HG02943 (cell line): ENCODE measurements at regions not wholly inside any gene's neighbourhood (a gene's known extent, or its start where the extent isn't known, plus 50 kb on each side); places are given as distances from the start of the nearest gene placed in this dataset.
"Not testable (repeated sequence)": the region's sequence is repeated elsewhere in the genome, so short reads cannot be mapped to it uniquely, and the experiment has no call there.

ENCODE experiments used
- ATAC-seq: cut with Tn5 transposase; IDR thresholded peaks from one replicate; pipeline ENCODE4 v1.9.1; 2021; ENCODE audit warnings: mild to moderate bottlenecking, low read depth, moderate library complexity; ENCODE audit not compliant: unreplicated experiment

- ATAC-seq: not testable (repeated sequence)
Observed at GRCh38 chr4:49153011-49153410, 166.9 kb downstream of the CWH43 start.

DNA sequence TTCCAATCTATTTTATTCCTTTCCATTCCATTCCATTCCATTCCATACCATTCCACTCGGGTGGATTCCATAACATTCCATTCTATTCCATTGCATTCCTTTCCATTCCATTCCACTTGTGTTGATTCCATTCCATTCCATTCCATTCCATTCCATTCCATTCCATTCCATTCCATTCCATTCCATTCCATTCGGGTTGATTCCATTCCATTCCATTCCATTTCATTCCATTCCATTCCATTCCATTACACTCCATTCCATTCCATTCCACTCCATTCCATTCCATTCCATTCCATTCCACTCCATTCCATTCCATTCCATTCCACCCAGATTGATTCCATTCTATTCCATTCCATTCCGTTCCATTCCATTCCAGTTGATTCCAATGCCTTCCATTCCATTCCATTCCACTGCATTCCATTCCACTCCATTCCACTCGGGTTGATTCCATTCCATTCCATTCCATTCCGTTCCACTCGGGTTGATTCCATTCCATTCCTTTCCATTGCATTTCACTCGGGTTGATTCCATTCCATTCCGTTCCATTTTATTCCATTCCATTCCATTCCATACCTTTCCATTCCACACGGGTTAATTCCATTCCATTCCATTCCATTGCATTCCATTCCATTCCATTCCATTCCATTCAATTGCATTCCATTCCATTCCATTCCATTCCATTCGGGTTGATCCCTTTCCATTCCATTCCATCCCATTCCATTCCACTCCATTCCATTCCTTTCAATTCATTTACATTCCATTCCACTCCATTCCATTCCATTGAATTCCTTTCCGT lies 168.4 kb downstream of the CWH43 start:
- peak; percentile 74 for ATAC-seq

GRCh38 chr4:49155270-49155669 lies 169.2 kb downstream of the CWH43 start:
- ATAC-seq: not testable (repeated sequence)

DNA sequence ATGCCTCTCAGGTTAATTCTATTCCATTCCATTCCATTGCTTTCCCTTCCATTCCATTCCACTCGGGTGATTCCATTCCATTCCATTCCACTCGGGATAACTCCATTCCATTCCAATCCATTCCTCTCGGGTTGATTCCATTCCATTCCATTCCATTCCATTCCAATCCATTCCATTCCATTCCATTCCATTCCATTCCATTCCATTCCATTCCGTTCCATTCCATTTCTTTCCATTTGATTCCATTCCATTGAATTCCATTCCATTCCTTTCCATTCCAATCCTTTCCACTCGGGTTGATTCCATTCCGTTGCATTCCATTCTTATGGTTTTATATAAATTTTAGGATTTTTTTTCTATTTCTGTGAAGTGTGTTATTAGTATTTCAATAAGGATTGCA lies 170.2 kb downstream of the CWH43 start:
- ATAC-seq: not testable (repeated sequence)

GRCh38 chr4:49157630-49158029 lies 171.6 kb downstream of the CWH43 start:
- ATAC-seq: not testable (repeated sequence)

DNA sequence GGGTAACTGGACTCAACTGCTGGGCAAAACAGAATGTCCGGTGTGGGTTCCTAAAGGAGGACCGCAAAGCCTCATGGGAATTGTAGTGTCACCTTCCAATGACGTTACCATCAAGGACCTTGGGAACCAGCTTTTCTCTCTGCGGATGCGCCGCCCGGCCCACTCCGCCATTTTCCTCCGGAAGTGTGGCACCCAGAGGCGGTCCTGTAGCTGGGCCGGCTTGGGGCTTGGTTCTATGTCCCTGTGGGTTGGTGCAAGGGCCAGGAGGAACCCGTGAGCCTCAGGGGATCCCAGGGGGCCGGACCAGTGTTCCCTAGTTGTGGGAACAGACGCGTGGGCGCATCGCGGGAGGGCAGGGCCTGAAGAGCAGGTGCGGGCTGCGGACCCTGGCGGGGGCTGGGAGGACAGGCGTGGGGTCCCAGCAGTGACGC lies 175.1 kb downstream of the CWH43 start:
- not testable (repeated sequence) for ATAC-seq

DNA sequence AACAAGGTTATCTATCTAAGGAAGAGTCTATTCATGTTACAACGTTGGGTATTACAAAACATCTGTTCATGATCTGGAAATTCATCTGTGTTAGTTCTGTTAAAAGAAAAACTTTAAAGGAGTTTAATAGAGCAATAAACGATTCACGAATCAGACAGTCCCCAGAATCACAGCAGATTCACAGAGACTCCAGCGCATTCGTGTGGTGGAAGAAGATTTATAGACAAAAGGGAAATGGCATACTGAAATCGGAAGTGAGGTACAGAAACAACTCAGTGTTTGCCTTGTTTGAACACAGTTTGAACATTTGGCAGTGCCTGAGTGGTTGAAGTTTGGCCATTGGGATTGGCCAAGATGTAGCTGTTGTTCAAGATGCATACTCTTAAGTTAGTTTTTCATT lies 178.8 kb downstream of the CWH43 start:
- ATAC-seq: not testable (repeated sequence)

- ATAC-seq: not testable (repeated sequence)
Observed at GRCh38 chr4:49177847-49178246, 191.8 kb downstream of the CWH43 start.

- not testable (repeated sequence) for ATAC-seq
Observed at GRCh38 chr4:49181088-49181487, 195.0 kb downstream of the CWH43 start.

GRCh38 chr4:49211396-49212194 lies 225.5 kb downstream of the CWH43 start:
- not testable (repeated sequence) for ATAC-seq

GRCh38 chr4:49213250-49213649 lies 227.2 kb downstream of the CWH43 start:
- not testable (repeated sequence) for ATAC-seq

DNA sequence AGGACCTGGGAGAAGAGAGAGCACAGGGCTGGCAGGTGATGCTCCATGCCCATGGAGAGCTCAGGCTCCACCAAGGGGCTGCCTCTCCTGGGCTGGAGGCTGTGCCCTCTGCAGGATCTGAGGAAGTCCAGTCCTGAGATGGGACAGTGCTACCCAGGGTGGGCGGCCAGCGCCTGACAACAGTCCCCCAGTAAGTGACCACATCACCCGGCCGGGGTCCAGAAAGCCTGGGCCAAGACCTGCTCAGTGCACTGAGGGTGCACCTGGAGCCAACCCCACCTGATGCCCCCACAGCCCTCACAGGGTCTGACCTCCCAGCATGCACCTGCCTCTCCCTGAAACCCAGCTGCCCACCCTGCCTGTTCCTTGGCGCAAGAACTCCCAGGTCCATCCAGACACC lies 227.7 kb downstream of the CWH43 start:
- not testable (repeated sequence) for ATAC-seq

DNA sequence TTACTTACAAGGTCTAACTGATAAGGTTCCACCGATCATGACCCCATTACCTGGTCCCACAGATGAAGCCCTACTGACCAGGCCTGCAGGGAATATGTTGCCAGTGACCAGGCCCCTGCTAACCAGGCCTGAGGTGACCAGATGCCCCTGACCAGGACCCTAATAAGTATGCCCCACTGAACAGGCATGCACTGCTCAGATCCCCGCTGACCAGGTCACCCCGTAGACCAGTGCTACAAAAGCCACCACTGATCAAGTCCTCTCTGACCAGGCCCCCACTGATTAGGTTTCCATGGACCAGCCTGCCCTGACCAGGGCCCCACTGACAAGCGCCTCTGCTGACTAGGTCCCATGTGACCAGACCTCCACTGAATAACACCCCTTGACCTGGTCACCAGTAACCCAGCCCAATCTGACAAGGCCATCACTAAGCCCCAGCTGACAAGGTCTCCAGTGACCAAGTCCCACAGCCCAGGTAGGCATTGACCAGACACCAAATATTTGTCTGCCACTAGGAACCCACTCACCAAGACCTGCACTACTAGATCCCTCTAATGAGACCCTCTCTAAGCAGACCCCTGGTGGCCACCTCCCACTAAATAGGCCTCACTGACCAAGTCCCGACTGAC lies 228.5 kb downstream of the CWH43 start:
- not testable (repeated sequence) for ATAC-seq

DNA sequence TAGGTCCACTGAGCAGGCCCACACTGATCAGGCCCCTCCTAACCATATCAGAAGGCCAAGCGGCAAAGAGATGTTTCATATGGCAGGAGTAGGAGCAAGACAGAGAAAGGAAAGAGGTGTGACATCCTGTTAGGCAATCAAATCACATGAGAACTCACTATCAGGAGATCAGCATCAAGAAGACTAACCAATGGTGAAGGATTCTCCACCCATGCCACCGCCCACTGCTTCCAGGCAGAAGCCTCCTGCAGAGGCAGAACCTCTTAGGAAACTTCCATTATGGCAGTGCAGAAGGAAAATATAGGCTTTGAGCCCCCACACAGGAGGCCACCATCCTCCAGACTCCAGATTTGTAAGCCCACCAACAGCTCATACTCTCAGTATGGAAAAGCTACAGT lies 229.0 kb downstream of the CWH43 start:
- ATAC-seq: not testable (repeated sequence)

GRCh38 chr4:49216606-49217005 lies 230.5 kb downstream of the CWH43 start:
- not testable (repeated sequence) for ATAC-seq

DNA sequence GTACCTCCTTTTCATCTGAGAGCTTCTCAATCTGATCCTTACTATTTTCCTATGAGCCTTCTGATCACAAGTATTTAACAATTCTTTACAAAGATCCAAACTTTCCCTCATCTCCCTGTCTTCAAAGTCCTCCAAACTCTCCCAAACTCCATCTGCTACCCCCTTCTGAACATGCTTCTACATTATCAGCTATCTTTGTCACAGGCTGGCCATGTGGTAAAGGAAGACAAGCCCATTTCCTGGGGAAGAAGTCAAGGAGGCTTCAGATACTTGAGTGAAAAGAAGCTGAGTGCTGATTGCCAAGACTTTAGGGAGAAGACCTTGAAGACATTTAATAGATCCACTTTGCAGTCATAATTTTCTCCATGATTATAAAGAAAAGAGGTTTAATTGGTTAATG lies 231.4 kb downstream of the CWH43 start:
- no peak for ATAC-seq

DNA sequence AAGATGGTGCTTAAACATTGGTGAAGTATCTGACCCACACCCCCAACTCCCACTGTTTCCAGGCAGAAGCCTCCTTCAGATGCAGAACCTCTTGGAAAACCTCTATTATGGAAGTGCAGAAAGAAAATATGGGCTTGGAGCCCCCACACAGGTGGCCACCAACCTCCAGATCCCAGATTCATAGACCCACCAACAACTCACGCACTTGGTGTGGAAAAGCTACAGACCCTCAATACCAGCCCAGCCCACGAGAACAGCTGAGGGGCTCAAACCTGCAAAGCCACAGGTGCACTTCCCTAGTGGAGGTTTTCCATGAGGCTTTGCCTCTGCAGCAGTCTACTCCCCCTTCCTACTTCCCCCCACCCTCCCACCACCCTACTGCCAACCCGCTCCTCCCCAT lies 232.0 kb downstream of the CWH43 start:
- not testable (repeated sequence) for ATAC-seq

GRCh38 chr4:49218931-49219330 lies 232.9 kb downstream of the CWH43 start:
- ATAC-seq: not testable (repeated sequence)

DNA sequence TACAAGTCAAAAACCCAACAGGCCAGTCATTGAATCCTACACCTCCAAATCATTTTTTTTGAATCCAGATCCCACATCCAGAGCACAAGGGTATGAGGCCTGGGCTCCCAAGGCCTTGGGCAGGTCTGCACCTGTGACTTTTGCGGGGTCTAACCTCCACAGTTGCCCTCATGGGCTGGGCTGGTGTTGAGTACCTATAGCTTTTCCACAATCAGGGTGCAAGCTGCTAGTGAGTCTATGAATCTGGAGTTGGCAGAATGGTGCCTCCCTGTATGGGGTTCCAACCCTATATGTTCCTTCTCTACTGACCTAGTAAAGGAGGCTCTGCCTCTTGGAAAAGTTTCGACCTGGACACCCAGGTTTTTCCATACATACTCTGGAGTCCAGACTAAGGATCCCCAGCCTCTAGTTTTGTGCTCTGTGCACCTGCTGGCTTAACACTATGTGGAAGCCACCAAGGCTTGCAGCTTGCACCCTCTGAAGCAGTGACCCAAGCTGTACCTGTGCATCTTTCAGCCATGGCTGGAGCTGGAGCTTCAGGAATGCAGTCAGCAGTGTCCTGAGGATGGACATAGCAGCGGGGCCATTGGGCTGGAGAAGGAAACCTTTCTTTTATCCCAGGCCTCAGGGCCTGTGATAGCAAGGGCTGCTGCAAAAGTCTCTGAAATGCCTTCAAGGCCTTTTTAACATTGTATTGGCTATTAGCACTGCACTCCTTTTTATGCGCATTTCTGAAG lies 233.6 kb downstream of the CWH43 start:
- ATAC-seq: not testable (repeated sequence)

- ATAC-seq: no peak
Observed at GRCh38 chr4:49221209-49221608, 235.1 kb downstream of the CWH43 start.
